ENCODE measurements at regions not wholly inside any gene's neighbourhood (a gene's known extent, or its start where the extent isn't known, plus 50 kb on each side); places are given as distances from the start of the nearest gene placed in this dataset.

DNA sequence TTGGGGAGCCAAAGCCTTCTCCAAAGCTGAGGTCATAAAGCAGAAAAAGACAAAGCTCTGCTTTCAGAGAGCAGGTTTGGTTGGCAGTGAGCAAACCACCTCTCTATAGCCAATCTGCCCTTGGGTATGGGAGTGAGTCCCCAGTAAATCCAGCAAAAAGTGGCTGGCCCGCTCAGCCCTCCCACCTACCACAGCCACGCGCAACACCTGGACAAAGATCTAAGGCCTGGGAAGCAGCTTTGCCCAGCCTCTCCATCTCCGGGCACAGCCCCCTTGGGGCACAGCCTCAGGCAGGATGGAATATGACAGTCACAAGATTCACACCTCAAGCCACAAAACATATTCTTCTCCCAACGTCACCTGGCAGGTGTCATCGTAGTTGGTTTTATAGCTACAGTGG, 211.7 kb upstream of the EEA1 start:
- Histone ChIP-seq H3K9me2 (ENCODE audit: low read depth, low read length) (no peaks in the 10 kb centered on the region), H3K4me2 (ENCODE audit: low read length) (no peak overlapping the region), H3K9me3 (ENCODE audit: low read length) (no peaks in the 10 kb centered on the region), H3F3A (ENCODE audit: insufficient read depth, low read length) (no peaks in the 10 kb centered on the region), H3K27me3 (ENCODE audit: insufficient read depth, low read length) (no peaks in the 10 kb centered on the region), H4K20me1 (ENCODE audit: insufficient read depth, low read length) (no peaks in the 10 kb centered on the region), H3K9ac (ENCODE audit: low read length) (no peak overlapping the region), H3K79me2 (ENCODE audit: insufficient read depth, low read length) (no peaks in the 10 kb centered on the region), H3K36me3 (ENCODE audit: insufficient read depth, low read length) (no peaks in the 10 kb centered on the region), H3K27ac (ENCODE audit: low read depth, low read length, poor library complexity, severe bottlenecking) (no peak overlapping the region), H2AFZ (ENCODE audit: low read length) (no peak overlapping the region), H3K4me3 (ENCODE audit: low read depth, low read length, poor library complexity, severe bottlenecking) (no peak overlapping the region), H3K4me1 (ENCODE audit: insufficient read depth, low read length, severe bottlenecking) (no peaks in the 10 kb centered on the region)
- TF ChIP-seq CTCF (IDR thresholded peaks at IDR 0.05; ENCODE audit: low read length) (no peak), EZH2 (IDR thresholded peaks at IDR 0.05; ENCODE audit: borderline replicate concordance, low read length) (no peak)

DNA sequence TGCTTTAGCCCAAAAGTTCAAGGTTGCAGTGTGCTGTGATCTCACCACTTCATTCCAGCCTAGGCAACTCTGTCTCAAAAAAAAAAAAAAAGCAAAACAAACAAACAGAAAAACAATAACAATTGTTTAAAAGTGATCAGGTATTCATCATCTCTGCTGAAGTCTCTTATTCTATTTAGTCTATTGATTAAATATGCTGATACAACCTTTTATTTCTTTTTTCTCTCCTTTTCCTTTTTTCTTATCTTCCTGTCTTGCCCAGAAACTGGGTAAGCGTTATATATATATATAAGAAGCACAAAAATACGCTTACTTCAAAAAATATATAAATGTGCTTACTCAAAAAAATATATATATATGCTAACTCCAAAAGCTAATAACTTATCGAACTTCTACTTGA, 213.8 kb upstream of the EEA1 start:
- Histone ChIP-seq H3K27ac (ENCODE audit: low read depth, low read length, poor library complexity, severe bottlenecking) (no peak overlapping the region), H3K9me2 (ENCODE audit: low read depth, low read length) (no peaks in the 10 kb centered on the region), H3K4me3 (ENCODE audit: low read depth, low read length, poor library complexity, severe bottlenecking) (no peak overlapping the region), H3K79me2 (ENCODE audit: insufficient read depth, low read length) (no peaks in the 10 kb centered on the region), H4K20me1 (ENCODE audit: insufficient read depth, low read length) (no peaks in the 10 kb centered on the region), H3K4me2 (ENCODE audit: low read length) (no peak overlapping the region), H3K27me3 (ENCODE audit: insufficient read depth, low read length) (no peaks in the 10 kb centered on the region), H3F3A (ENCODE audit: insufficient read depth, low read length) (no peaks in the 10 kb centered on the region), H3K36me3 (ENCODE audit: insufficient read depth, low read length) (no peaks in the 10 kb centered on the region), H3K9me3 (ENCODE audit: low read length) (no peaks in the 10 kb centered on the region), H3K9ac (ENCODE audit: low read length) (no peak overlapping the region), H2AFZ (ENCODE audit: low read length) (no peak overlapping the region), H3K4me1 (ENCODE audit: insufficient read depth, low read length, severe bottlenecking) (no peaks in the 10 kb centered on the region)
- TF ChIP-seq EZH2 (IDR thresholded peaks at IDR 0.05; ENCODE audit: borderline replicate concordance, low read length) (no peak), CTCF (IDR thresholded peaks at IDR 0.05; ENCODE audit: low read length) (no peak)

DNA sequence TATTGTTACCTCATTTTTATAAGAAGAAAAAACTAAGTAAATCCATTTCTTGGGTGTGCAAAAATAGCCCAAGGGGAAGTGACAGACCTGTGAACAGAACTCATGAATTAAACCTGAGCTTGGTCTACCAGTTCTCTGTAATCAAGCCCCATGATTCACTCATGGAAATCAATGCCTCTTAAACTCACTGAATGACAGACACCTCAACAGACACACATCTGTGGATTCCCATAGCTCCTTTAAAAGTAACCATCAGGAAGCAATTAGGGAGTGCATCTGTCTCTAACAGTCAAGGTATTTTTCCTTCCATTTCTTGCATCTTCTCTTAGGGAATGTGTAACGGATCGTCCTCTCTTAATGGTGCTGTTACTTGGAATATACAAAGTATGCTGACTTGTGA, 215.0 kb upstream of the EEA1 start:
- no peaks in the 10 kb centered on the region for H3K9me2 ChIP-seq (ENCODE audit: low read depth, low read length)
- H3K4me1 ChIP-seq (ENCODE audit: insufficient read depth, low read length, severe bottlenecking) = no peaks in the 10 kb centered on the region
- H3K27ac ChIP-seq (ENCODE audit: low read depth, low read length, poor library complexity, severe bottlenecking) = no peak overlapping the region
- H3K4me2 ChIP-seq (ENCODE audit: low read length) = no peak overlapping the region
- no peak for TF ChIP-seq EZH2 (IDR thresholded peaks at IDR 0.05; ENCODE audit: borderline replicate concordance, low read length)
- no peaks in the 10 kb centered on the region for H3K9me3 ChIP-seq (ENCODE audit: low read length)
- no peak overlapping the region for H2AFZ ChIP-seq (ENCODE audit: low read length)
- H3K36me3 ChIP-seq (ENCODE audit: insufficient read depth, low read length) = no peaks in the 10 kb centered on the region
- H3F3A ChIP-seq (ENCODE audit: insufficient read depth, low read length) = no peaks in the 10 kb centered on the region
- H3K4me3 ChIP-seq (ENCODE audit: low read depth, low read length, poor library complexity, severe bottlenecking) = no peak overlapping the region
- no peak overlapping the region for H3K9ac ChIP-seq (ENCODE audit: low read length)
- no peaks in the 10 kb centered on the region for H3K79me2 ChIP-seq (ENCODE audit: insufficient read depth, low read length)
- H3K27me3 ChIP-seq (ENCODE audit: insufficient read depth, low read length) = no peaks in the 10 kb centered on the region
- no peaks in the 10 kb centered on the region for H4K20me1 ChIP-seq (ENCODE audit: insufficient read depth, low read length)

GRCh38 chr12:93145086-93145485, 216.0 kb upstream of the EEA1 start:
- Histone ChIP-seq H3K9me3 (ENCODE audit: low read length) (no peaks in the 10 kb centered on the region), H3K4me2 (ENCODE audit: low read length) (no peak overlapping the region), H3K9ac (ENCODE audit: low read length) (no peak overlapping the region), H3K9me2 (ENCODE audit: low read depth, low read length) (no peaks in the 10 kb centered on the region), H3K4me3 (ENCODE audit: low read depth, low read length, poor library complexity, severe bottlenecking) (no peak overlapping the region), H3K27me3 (ENCODE audit: insufficient read depth, low read length) (no peaks in the 10 kb centered on the region), H3K79me2 (ENCODE audit: insufficient read depth, low read length) (no peaks in the 10 kb centered on the region), H4K20me1 (ENCODE audit: insufficient read depth, low read length) (no peaks in the 10 kb centered on the region), H3K36me3 (ENCODE audit: insufficient read depth, low read length) (no peaks in the 10 kb centered on the region), H3K4me1 (ENCODE audit: insufficient read depth, low read length, severe bottlenecking) (no peaks in the 10 kb centered on the region), H3K27ac (ENCODE audit: low read depth, low read length, poor library complexity, severe bottlenecking) (no peak overlapping the region), H2AFZ (ENCODE audit: low read length) (no peak overlapping the region), H3F3A (ENCODE audit: insufficient read depth, low read length) (no peaks in the 10 kb centered on the region)
- TF ChIP-seq CTCF (IDR thresholded peaks at IDR 0.05; ENCODE audit: low read length) (no peak), EZH2 (IDR thresholded peaks at IDR 0.05; ENCODE audit: borderline replicate concordance, low read length) (no peak)
